GM12874 (cell line): ENCODE measurements at regions not wholly inside any gene's neighbourhood (a gene's known extent, or its start where the extent isn't known, plus 50 kb on each side); places are given as distances from the start of the nearest gene placed in this dataset.

Source experiments
- TF ChIP-seq, protein P1 (sequence below): IDR thresholded peaks from 2 replicates; pipeline ENCODE4 v1.5.1; 2011; ENCODE audit warnings: low read depth, mild to moderate bottlenecking, control low read depth, low read length, moderate library complexity; ENCODE audit not compliant: insufficient read depth

GRCh38 chr1:240036526-240036925 lies 55.2 kb upstream of the FMN2 start:
- TF ChIP-seq, protein P1, sequence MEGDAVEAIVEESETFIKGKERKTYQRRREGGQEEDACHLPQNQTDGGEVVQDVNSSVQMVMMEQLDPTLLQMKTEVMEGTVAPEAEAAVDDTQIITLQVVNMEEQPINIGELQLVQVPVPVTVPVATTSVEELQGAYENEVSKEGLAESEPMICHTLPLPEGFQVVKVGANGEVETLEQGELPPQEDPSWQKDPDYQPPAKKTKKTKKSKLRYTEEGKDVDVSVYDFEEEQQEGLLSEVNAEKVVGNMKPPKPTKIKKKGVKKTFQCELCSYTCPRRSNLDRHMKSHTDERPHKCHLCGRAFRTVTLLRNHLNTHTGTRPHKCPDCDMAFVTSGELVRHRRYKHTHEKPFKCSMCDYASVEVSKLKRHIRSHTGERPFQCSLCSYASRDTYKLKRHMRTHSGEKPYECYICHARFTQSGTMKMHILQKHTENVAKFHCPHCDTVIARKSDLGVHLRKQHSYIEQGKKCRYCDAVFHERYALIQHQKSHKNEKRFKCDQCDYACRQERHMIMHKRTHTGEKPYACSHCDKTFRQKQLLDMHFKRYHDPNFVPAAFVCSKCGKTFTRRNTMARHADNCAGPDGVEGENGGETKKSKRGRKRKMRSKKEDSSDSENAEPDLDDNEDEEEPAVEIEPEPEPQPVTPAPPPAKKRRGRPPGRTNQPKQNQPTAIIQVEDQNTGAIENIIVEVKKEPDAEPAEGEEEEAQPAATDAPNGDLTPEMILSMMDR = no peak
